Neural progenitor cell (in vitro differentiated cells): ENCODE measurements at regions not wholly inside any gene's neighbourhood (a gene's known extent, or its start where the extent isn't known, plus 50 kb on each side); places are given as distances from the start of the nearest gene placed in this dataset.
A peak's percentile ranks its signal among the peaks of the same experiment; 100 is the strongest.

ENCODE experiments used
- DNase-seq: peaks from one replicate; pipeline ENCODE4 v3.0.0-alpha.2; 2016; ENCODE audit warnings: low spot score
- H2AFZ ChIP-seq: fragments of 200-600 bp; sonication (generic); replicated peaks from 2 replicates; pipeline ENCODE4 v1.6.1; 2016; ENCODE audit warnings: antibody characterized with exemption
- H3F3A ChIP-seq: fragments of 200-600 bp; sonication (generic); 2 replicates; pipeline ENCODE4 v1.6.1; 2016; ENCODE audit warnings: antibody characterized with exemption, low read depth
- H3K27ac ChIP-seq: fragments of 200-600 bp; sonication (generic); 2 replicates; pipeline ENCODE4 v1.5.1; 2016; ENCODE audit warnings: mild to moderate bottlenecking
- H3K27me3 ChIP-seq: fragments of 200-600 bp; sonication (generic); 2 replicates; pipeline ENCODE4 v1.6.1; 2016; ENCODE audit warnings: mild to moderate bottlenecking, moderate library complexity
- H3K36me3 ChIP-seq: fragments of 200-600 bp; sonication (generic); 2 replicates; pipeline ENCODE4 v1.5.1; 2016
- H3K4me1 ChIP-seq: fragments of 200-600 bp; sonication (generic); 2 replicates; pipeline ENCODE4 v1.6.1; 2016; ENCODE audit warnings: mixed run types
- H3K4me2 ChIP-seq: fragments of 200-600 bp; sonication (generic); 2 replicates; pipeline ENCODE4 v1.6.1; 2016
- H3K4me3 ChIP-seq: fragments of 200-600 bp; sonication (generic); 2 replicates; pipeline ENCODE4 v1.5.1; 2016
- H3K79me2 ChIP-seq: fragments of 200-600 bp; sonication (generic); 2 replicates; pipeline ENCODE4 v1.6.1; 2016; ENCODE audit warnings: low read depth
- H3K9ac ChIP-seq: fragments of 200-600 bp; sonication (generic); 2 replicates; pipeline ENCODE4 v1.6.1; 2016
- H3K9me3 ChIP-seq: fragments of 200-600 bp; sonication (generic); 2 replicates; pipeline ENCODE4 v1.5.1; 2016; ENCODE audit warnings: low read depth
- H4K20me1 ChIP-seq: fragments of 200-600 bp; sonication (generic); 2 replicates; pipeline ENCODE4 v1.6.1; 2016; ENCODE audit warnings: low read depth
- H3K27ac Mint-ChIP-seq: 3 replicates; pipeline ENCODE4 v1.8.0; 2021; ENCODE audit warnings: mixed read lengths
- H3K27me3 Mint-ChIP-seq: 2 replicates; pipeline ENCODE4 v1.8.0; 2022; ENCODE audit warnings: low read depth, mild to moderate bottlenecking, inconsistent platforms, moderate library complexity, mixed read lengths; ENCODE audit not compliant: insufficient read depth
- H3K36me3 Mint-ChIP-seq: 3 replicates; pipeline ENCODE4 v1.8.0; 2021; ENCODE audit warnings: mixed read lengths
- H3K4me1 Mint-ChIP-seq: 3 replicates; pipeline ENCODE4 v1.8.0; 2021; ENCODE audit warnings: mixed read lengths
- H3K4me3 Mint-ChIP-seq: 3 replicates; pipeline ENCODE4 v1.8.0; 2021; ENCODE audit warnings: mild to moderate bottlenecking, moderate library complexity, mixed read lengths
- H3K9me3 Mint-ChIP-seq: 3 replicates; pipeline ENCODE4 v1.8.0; 2020; ENCODE audit warnings: mixed read lengths
- EZH2 ChIP-seq: fragments of 200-600 bp; sonication (generic); IDR thresholded peaks from 2 replicates; pipeline ENCODE4 v1.6.1; 2017; ENCODE audit warnings: antibody characterized with exemption, mild to moderate bottlenecking, moderate library complexity
- EZH2phosphoT487 ChIP-seq: fragments of 200-600 bp; sonication (generic); IDR thresholded peaks from 2 replicates; pipeline ENCODE4 v1.6.1; 2017; ENCODE audit warnings: antibody characterized with exemption
- TF ChIP-seq, protein P1 (sequence below): fragments of 200-600 bp; sonication (generic); IDR thresholded peaks from 2 replicates; pipeline ENCODE4 v1.5.1; 2017; ENCODE audit warnings: antibody characterized with exemption, mild to moderate bottlenecking

DNA sequence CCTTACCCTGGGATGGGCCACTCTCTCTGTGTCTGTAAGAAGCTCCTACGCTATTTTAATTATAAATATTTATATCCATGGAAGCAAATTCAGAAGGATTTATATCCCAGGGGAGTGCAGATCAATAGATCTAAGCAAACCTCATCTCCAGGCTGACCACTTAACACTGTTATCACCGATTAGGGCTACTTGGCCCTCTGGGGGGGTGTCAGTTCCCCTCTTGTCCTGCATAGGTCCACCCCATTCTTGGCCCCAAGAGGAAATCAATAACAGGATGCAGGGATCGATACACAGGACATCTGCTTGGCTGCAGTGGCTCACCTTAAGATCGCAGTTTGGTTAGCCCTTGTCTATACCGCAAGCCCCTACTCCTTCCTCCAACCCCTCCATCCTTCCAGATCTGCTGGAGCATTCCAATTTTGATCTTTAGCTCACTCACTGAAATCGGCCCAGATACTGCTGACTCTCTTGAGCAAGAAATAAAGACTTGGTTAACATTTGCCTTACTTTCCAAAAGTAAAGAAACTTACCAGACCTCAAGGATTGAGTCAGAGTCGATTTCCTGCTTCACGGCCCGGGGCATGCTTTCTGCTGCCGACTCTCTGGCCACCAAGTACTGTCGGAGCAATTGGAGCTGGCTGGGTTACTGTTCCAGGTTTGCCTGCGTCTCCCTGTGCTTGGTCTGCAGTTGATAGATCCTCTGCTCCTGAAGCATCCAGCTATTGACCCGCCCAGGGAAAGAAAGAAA is 112.3 kb upstream of the PMFBP1 start:
- no peak overlapping the region for H3K4me3 Mint-ChIP-seq
- H2AFZ ChIP-seq: no peak overlapping the region
- H3K9me3 ChIP-seq: no peaks in the 10 kb centered on the region
- no peaks in the 10 kb centered on the region for H3K9me3 Mint-ChIP-seq
- H3K27ac ChIP-seq: no peak overlapping the region
- no peaks in the 10 kb centered on the region for H3K4me1 ChIP-seq
- H3K36me3 Mint-ChIP-seq: peaks cover 6% of the 10 kb centered on the region
- peaks cover 6% of the 10 kb centered on the region for H3K4me1 Mint-ChIP-seq
- H3K4me2 ChIP-seq: no peak overlapping the region
- H3K36me3 ChIP-seq: no peaks in the 10 kb centered on the region
- DNase-seq: no peak
- peak overlapping the region; percentile 22 for H3K27ac Mint-ChIP-seq
- H3F3A ChIP-seq: no peaks in the 10 kb centered on the region
- no peak overlapping the region for H3K9ac ChIP-seq
- no peaks in the 10 kb centered on the region for H3K79me2 ChIP-seq
- no peaks in the 10 kb centered on the region for H3K27me3 ChIP-seq
- TF ChIP-seq EZH2phosphoT487 (no peak), EZH2 (no peak)
- TF ChIP-seq, protein P1, sequence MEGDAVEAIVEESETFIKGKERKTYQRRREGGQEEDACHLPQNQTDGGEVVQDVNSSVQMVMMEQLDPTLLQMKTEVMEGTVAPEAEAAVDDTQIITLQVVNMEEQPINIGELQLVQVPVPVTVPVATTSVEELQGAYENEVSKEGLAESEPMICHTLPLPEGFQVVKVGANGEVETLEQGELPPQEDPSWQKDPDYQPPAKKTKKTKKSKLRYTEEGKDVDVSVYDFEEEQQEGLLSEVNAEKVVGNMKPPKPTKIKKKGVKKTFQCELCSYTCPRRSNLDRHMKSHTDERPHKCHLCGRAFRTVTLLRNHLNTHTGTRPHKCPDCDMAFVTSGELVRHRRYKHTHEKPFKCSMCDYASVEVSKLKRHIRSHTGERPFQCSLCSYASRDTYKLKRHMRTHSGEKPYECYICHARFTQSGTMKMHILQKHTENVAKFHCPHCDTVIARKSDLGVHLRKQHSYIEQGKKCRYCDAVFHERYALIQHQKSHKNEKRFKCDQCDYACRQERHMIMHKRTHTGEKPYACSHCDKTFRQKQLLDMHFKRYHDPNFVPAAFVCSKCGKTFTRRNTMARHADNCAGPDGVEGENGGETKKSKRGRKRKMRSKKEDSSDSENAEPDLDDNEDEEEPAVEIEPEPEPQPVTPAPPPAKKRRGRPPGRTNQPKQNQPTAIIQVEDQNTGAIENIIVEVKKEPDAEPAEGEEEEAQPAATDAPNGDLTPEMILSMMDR: no peak
- no peaks in the 10 kb centered on the region for H4K20me1 ChIP-seq
- peaks cover 3% of the 10 kb centered on the region for H3K27me3 Mint-ChIP-seq
- H3K4me3 ChIP-seq: no peak overlapping the region

DNA sequence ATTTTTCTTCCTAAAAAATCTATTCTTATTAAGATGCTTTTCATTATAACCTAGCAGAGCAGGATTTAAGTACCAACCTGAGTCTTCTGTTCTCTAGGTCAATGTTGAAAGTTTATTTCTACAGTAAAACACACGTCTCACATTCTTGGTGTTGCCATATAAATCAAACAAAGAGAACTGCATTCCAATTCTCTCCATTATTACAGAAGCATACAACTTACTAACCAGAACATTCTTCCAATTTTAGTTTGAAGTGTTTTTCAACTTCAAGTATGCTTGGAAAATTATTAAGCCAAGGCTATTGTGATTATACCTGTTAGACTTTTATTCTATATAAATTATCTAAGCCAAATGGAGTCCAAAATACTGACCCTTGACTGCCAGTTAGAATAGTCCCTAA is 110.4 kb upstream of the PMFBP1 start:
- Histone ChIP-seq H3K4me1 (no peaks in the 10 kb centered on the region), H3K4me3 (no peak overlapping the region), H3K27ac (no peak overlapping the region), H2AFZ (no peak overlapping the region), H4K20me1 (no peaks in the 10 kb centered on the region), H3K9ac (no peak overlapping the region), H3K79me2 (no peaks in the 10 kb centered on the region), H3K4me2 (no peak overlapping the region), H3K27me3 (no peaks in the 10 kb centered on the region), H3F3A (no peaks in the 10 kb centered on the region), H3K9me3 (no peaks in the 10 kb centered on the region), H3K36me3 (no peaks in the 10 kb centered on the region)
- H3K27me3 Mint-ChIP-seq: peaks cover 3% of the 10 kb centered on the region
- TF ChIP-seq EZH2phosphoT487: no peak
- TF ChIP-seq EZH2: no peak
- TF ChIP-seq, protein P1: no peak
- peaks cover 6% of the 10 kb centered on the region for H3K4me1 Mint-ChIP-seq
- no peak overlapping the region for H3K27ac Mint-ChIP-seq
- H3K9me3 Mint-ChIP-seq: no peaks in the 10 kb centered on the region
- no peak overlapping the region for H3K4me3 Mint-ChIP-seq
- DNase-seq: no peak
- H3K36me3 Mint-ChIP-seq: peaks cover 2% of the 10 kb centered on the region

DNA sequence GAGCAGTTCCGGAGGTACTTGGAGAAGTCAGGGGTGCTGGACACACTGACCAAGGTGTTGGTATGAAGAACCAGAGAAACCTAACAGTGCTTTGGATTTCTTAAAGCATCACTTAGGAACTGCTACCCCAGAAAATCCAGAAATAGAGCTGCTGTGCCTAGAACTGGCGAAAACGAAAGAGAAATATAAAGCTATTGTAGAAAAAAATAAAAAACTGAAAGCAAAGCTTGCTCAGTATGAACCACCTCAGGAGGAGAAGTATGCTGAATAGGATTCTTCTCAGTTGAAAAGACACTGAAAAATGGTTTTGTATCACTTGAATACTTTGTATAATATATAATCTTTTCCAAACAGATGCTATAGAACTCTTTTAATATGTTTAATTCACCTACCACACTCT is 106.3 kb upstream of the PMFBP1 start:
- Histone ChIP-seq H3K4me3 (no peak overlapping the region), H3K79me2 (no peaks in the 10 kb centered on the region), H3K9me3 (no peaks in the 10 kb centered on the region), H3K27me3 (no peaks in the 10 kb centered on the region), H3K27ac (no peak overlapping the region), H4K20me1 (no peaks in the 10 kb centered on the region), H2AFZ (no peak overlapping the region), H3K36me3 (no peaks in the 10 kb centered on the region), H3F3A (no peaks in the 10 kb centered on the region), H3K4me2 (no peak overlapping the region), H3K9ac (no peak overlapping the region), H3K4me1 (no peaks in the 10 kb centered on the region)
- no peak for TF ChIP-seq EZH2
- TF ChIP-seq EZH2phosphoT487: no peak
- DNase-seq: no peak
- no peaks in the 10 kb centered on the region for H3K4me1 Mint-ChIP-seq
- no peaks in the 10 kb centered on the region for H3K27me3 Mint-ChIP-seq
- H3K27ac Mint-ChIP-seq: no peak overlapping the region
- H3K36me3 Mint-ChIP-seq: no peaks in the 10 kb centered on the region
- H3K4me3 Mint-ChIP-seq: no peak overlapping the region
- H3K9me3 Mint-ChIP-seq: no peaks in the 10 kb centered on the region

DNA sequence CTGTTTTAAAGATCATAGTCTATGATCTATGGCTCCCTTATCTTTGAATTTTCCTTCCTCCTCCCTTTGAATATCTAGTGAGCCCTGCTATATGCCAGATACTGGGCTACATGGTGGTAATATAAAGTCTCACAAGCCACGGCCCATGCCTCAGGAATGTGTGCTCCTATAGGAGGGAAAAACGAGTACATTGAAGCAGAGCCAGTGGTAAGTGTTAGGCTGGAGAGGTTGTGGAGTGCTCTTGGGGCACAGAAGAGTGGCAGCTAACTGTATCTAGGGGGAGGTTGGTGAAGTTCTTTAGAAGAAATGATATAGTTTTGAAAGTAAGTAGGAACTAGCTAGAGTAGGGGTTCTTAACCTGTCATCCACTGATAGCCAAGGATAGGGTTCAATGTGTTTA is 105.8 kb upstream of the PMFBP1 start:
- H2AFZ ChIP-seq: no peak overlapping the region
- H3K36me3 Mint-ChIP-seq: no peaks in the 10 kb centered on the region
- TF ChIP-seq EZH2: no peak
- TF ChIP-seq, protein P1: no peak
- no peak for TF ChIP-seq EZH2phosphoT487
- H3K27me3 Mint-ChIP-seq: no peaks in the 10 kb centered on the region
- H3K4me2 ChIP-seq: no peak overlapping the region
- no peaks in the 10 kb centered on the region for H3K9me3 Mint-ChIP-seq
- no peaks in the 10 kb centered on the region for H3F3A ChIP-seq
- no peak overlapping the region for H3K27ac ChIP-seq
- DNase-seq: no peak
- no peaks in the 10 kb centered on the region for H3K27me3 ChIP-seq
- no peak overlapping the region for H3K4me3 Mint-ChIP-seq
- H3K36me3 ChIP-seq: no peaks in the 10 kb centered on the region
- H3K4me3 ChIP-seq: no peak overlapping the region
- no peaks in the 10 kb centered on the region for H3K4me1 Mint-ChIP-seq
- no peaks in the 10 kb centered on the region for H3K9me3 ChIP-seq
- no peak overlapping the region for H3K9ac ChIP-seq
- no peaks in the 10 kb centered on the region for H3K4me1 ChIP-seq
- H3K79me2 ChIP-seq: no peaks in the 10 kb centered on the region
- no peak overlapping the region for H3K27ac Mint-ChIP-seq
- no peaks in the 10 kb centered on the region for H4K20me1 ChIP-seq
